DOHH2 (cell line): ENCODE measurements at regions not wholly inside any gene's neighbourhood (a gene's known extent, or its start where the extent isn't known, plus 50 kb on each side); places are given as distances from the start of the nearest gene placed in this dataset.

ENCODE experiments used
- CTCF ChIP-seq: fragments of 200-600 bp; sonication (generic); IDR thresholded peaks from one replicate; pipeline ENCODE4 v1.5.1; 2014; ENCODE audit warnings: antibody characterized with exemption, mild to moderate bottlenecking, low read depth, low read length; ENCODE audit not compliant: poor library complexity, severe bottlenecking
- EZH2phosphoT487 ChIP-seq: fragments of 200-600 bp; sonication (generic); IDR thresholded peaks from 2 replicates; pipeline ENCODE4 v1.6.1; 2017; ENCODE audit warnings: borderline replicate concordance, mild to moderate bottlenecking, antibody characterized with exemption, low read length, moderate library complexity, mixed read lengths

GRCh38 chr20:41991412-41991811, 373.2 kb upstream of the CHD6 start:
- TF ChIP-seq CTCF (no peak), EZH2phosphoT487 (no peak)
